HAP-1 (cell line): ENCODE measurements at regions not wholly inside any gene's neighbourhood (a gene's known extent, or its start where the extent isn't known, plus 50 kb on each side); places are given as distances from the start of the nearest gene placed in this dataset.

Experiments
- DNase-seq, 2 experiments: peaks; one replicate each; pipeline ENCODE4 v3.0.0-alpha.2; 2016 to 2020; ENCODE audit warnings: low spot score in 2 of 2
- H3K27me3 ChIP-seq: fragments of 250-450 bp; sonication (Bioruptor Pico); 2 replicates; pipeline ENCODE4 v1.5.1; 2020; ENCODE audit warnings: low read depth, mild to moderate bottlenecking, moderate library complexity
- H3K36me3 ChIP-seq: fragments of 250-450 bp; sonication (Bioruptor Pico); replicated peaks from 2 replicates; pipeline ENCODE4 v1.5.1; 2020; ENCODE audit warnings: mild to moderate bottlenecking
- H3K4me1 ChIP-seq: fragments of 250-450 bp; sonication (Bioruptor Pico); 2 replicates; pipeline ENCODE4 v1.5.1; 2020; ENCODE audit warnings: mild to moderate bottlenecking
- H3K4me3 ChIP-seq: fragments of 250-450 bp; sonication (Bioruptor Pico); 2 replicates; pipeline ENCODE4 v1.5.1; 2020; ENCODE audit warnings: mild to moderate bottlenecking, moderate library complexity
- H3K9me3 ChIP-seq: fragments of 250-450 bp; sonication (Bioruptor Pico); 2 replicates; pipeline ENCODE4 v1.5.1; 2020; ENCODE audit warnings: mild to moderate bottlenecking, moderate library complexity
- in situ Hi-C: fragments of 300-500 bp; cut with MboI; formaldehyde crosslinking; loops from 3 replicates; pipeline ENCODE4 v1.14.3; 2020; ENCODE audit warnings: low sequenced_read_pairs, inconsistent platforms, mixed read lengths

GRCh38 chr3:168424059-168424734 lies 328.5 kb upstream of the GOLIM4 start:
- Histone ChIP-seq H3K36me3 (no peaks in the 10 kb centered on the region), H3K4me1 (peaks cover 5% of the 10 kb centered on the region), H3K27me3 (no peaks in the 10 kb centered on the region), H3K4me3 (no peak overlapping the region), H3K9me3 (no peaks in the 10 kb centered on the region)
- in situ Hi-C loops, result no loop called here
- no peak for DNase-seq

- Histone ChIP-seq H3K4me3 (no peak overlapping the region), H3K27me3 (no peaks in the 10 kb centered on the region), H3K9me3 (no peaks in the 10 kb centered on the region), H3K4me1 (peaks cover 13% of the 10 kb centered on the region), H3K36me3 (no peaks in the 10 kb centered on the region)
- no peak for DNase-seq
- in situ Hi-C loops, result no loop called here
These were observed 327.1 kb upstream of the GOLIM4 start for GRCh38 chr3:168422843-168423242.

GRCh38 chr3:168419091-168419490 lies 323.4 kb upstream of the GOLIM4 start:
- H3K9me3 ChIP-seq, result no peaks in the 10 kb centered on the region
- DNase-seq, result peak in 1 of 2 experiments; percentile 64
- H3K36me3 ChIP-seq, result no peaks in the 10 kb centered on the region
- in situ Hi-C loops, result no loop called here
- no peaks in the 10 kb centered on the region for H3K27me3 ChIP-seq
- peaks cover 13% of the 10 kb centered on the region for H3K4me1 ChIP-seq
- no peak overlapping the region for H3K4me3 ChIP-seq

GRCh38 chr3:168417016-168417415 lies 321.3 kb upstream of the GOLIM4 start:
- no peak overlapping the region for H3K4me3 ChIP-seq
- peaks cover 13% of the 10 kb centered on the region for H3K4me1 ChIP-seq
- H3K36me3 ChIP-seq, result no peaks in the 10 kb centered on the region
- no peak for DNase-seq
- in situ Hi-C loops, result no loop called here
- no peaks in the 10 kb centered on the region for H3K27me3 ChIP-seq
- no peaks in the 10 kb centered on the region for H3K9me3 ChIP-seq

GRCh38 chr3:168416446-168416845 lies 320.7 kb upstream of the GOLIM4 start:
- H3K27me3 ChIP-seq, result no peaks in the 10 kb centered on the region
- H3K4me3 ChIP-seq, result no peak overlapping the region
- no peaks in the 10 kb centered on the region for H3K9me3 ChIP-seq
- H3K4me1 ChIP-seq, result peaks cover 13% of the 10 kb centered on the region
- no peaks in the 10 kb centered on the region for H3K36me3 ChIP-seq
- in situ Hi-C loops, result no loop called here
- DNase-seq, result no peak

- in situ Hi-C loops, result no loop called here
- H3K4me3 ChIP-seq, result no peak overlapping the region
- H3K4me1 ChIP-seq, result peaks cover 8% of the 10 kb centered on the region
- no peak for DNase-seq
- no peaks in the 10 kb centered on the region for H3K36me3 ChIP-seq
- H3K9me3 ChIP-seq, result no peaks in the 10 kb centered on the region
- H3K27me3 ChIP-seq, result no peaks in the 10 kb centered on the region
These were observed 318.4 kb upstream of the GOLIM4 start for GRCh38 chr3:168414149-168414548.

- Histone ChIP-seq H3K36me3 (no peaks in the 10 kb centered on the region), H3K4me1 (no peaks in the 10 kb centered on the region), H3K27me3 (no peaks in the 10 kb centered on the region), H3K9me3 (no peaks in the 10 kb centered on the region), H3K4me3 (no peak overlapping the region)
- DNase-seq, result no peak
- in situ Hi-C loops, result no loop called here
These were observed 311.7 kb upstream of the GOLIM4 start for GRCh38 chr3:168407381-168407780.

- Histone ChIP-seq H3K27me3 (no peaks in the 10 kb centered on the region), H3K9me3 (no peaks in the 10 kb centered on the region), H3K4me1 (no peaks in the 10 kb centered on the region), H3K36me3 (no peaks in the 10 kb centered on the region), H3K4me3 (no peak overlapping the region)
- no peak for DNase-seq
- in situ Hi-C loops, result no loop called here
These were observed 309.6 kb upstream of the GOLIM4 start for GRCh38 chr3:168405288-168405687.

GRCh38 chr3:168398371-168399025 lies 302.8 kb upstream of the GOLIM4 start:
- DNase-seq, result no peak
- Histone ChIP-seq H3K4me3 (no peak overlapping the region), H3K27me3 (no peaks in the 10 kb centered on the region), H3K9me3 (no peaks in the 10 kb centered on the region), H3K4me1 (no peaks in the 10 kb centered on the region; the same call in 1 of the 2 replicates), H3K36me3 (no peaks in the 10 kb centered on the region)
- in situ Hi-C loops, result no loop called here

GRCh38 chr3:168396861-168397260 lies 301.1 kb upstream of the GOLIM4 start:
- in situ Hi-C loops, result no loop called here
- DNase-seq, result no peak

GRCh38 chr3:168395551-168395950 lies 299.8 kb upstream of the GOLIM4 start:
- H3K36me3 ChIP-seq, result no peaks in the 10 kb centered on the region
- no peaks in the 10 kb centered on the region for H3K27me3 ChIP-seq
- in situ Hi-C loops, result no loop called here
- H3K4me1 ChIP-seq, result no peaks in the 10 kb centered on the region; the same call in 1 of the 2 replicates
- no peaks in the 10 kb centered on the region for H3K9me3 ChIP-seq
- no peak overlapping the region for H3K4me3 ChIP-seq
- no peak for DNase-seq

More at GRCh38 chr3:168396861-168397260, 301.1 kb upstream of the GOLIM4 start:
- no peaks in the 10 kb centered on the region for H3K9me3 ChIP-seq
- no peaks in the 10 kb centered on the region for H3K36me3 ChIP-seq
- no peaks in the 10 kb centered on the region for H3K27me3 ChIP-seq
- no peak overlapping the region for H3K4me3 ChIP-seq
- H3K4me1 ChIP-seq, result no peaks in the 10 kb centered on the region; the same call in 1 of the 2 replicates

GRCh38 chr3:168394439-168394838 lies 298.7 kb upstream of the GOLIM4 start:
- no peaks in the 10 kb centered on the region; the same call in 1 of the 2 replicates for H3K4me1 ChIP-seq
- DNase-seq, result no peak
- in situ Hi-C loops, result no loop called here
- no peaks in the 10 kb centered on the region for H3K27me3 ChIP-seq
- no peak overlapping the region for H3K4me3 ChIP-seq
- H3K36me3 ChIP-seq, result no peaks in the 10 kb centered on the region
- H3K9me3 ChIP-seq, result no peaks in the 10 kb centered on the region

- H3K9me3 ChIP-seq, result peaks cover 2% of the 10 kb centered on the region; the same call in 1 of the 2 replicates
- no peak for DNase-seq
- in situ Hi-C loops, result no loop called here
These were observed 290.6 kb upstream of the GOLIM4 start for GRCh38 chr3:168386301-168386700.

GRCh38 chr3:168384990-168385389 lies 289.3 kb upstream of the GOLIM4 start:
- no peak for DNase-seq
- in situ Hi-C loops, result no loop called here
- no peaks in the 10 kb centered on the region for H3K4me1 ChIP-seq
- no peaks in the 10 kb centered on the region for H3K27me3 ChIP-seq
- H3K9me3 ChIP-seq, result peaks cover 2% of the 10 kb centered on the region; the same call in 1 of the 2 replicates
- H3K4me3 ChIP-seq, result no peak overlapping the region
- no peaks in the 10 kb centered on the region for H3K36me3 ChIP-seq

More at GRCh38 chr3:168386301-168386700, 290.6 kb upstream of the GOLIM4 start:
- Histone ChIP-seq H3K36me3 (no peaks in the 10 kb centered on the region), H3K4me3 (no peak overlapping the region), H3K27me3 (no peaks in the 10 kb centered on the region), H3K4me1 (no peaks in the 10 kb centered on the region)
